GM19193 (cell line): ENCODE measurements at regions not wholly inside any gene's neighbourhood (a gene's known extent, or its start where the extent isn't known, plus 50 kb on each side); places are given as distances from the start of the nearest gene placed in this dataset.

Source experiments
- POLR2A ChIP-seq: IDR thresholded peaks from 4 replicates; pipeline ENCODE4 v1.6.1; 2011; ENCODE audit not compliant: insufficient read depth, insufficient read length; ENCODE audit errors: extremely low read depth

- TF ChIP-seq POLR2A, result no peak
These were observed 68.7 kb downstream of the VSIG4 start for GRCh38 chrX:65971151-65971550.

GRCh38 chrX:65961714-65962113 lies 78.2 kb downstream of the VSIG4 start:
- TF ChIP-seq POLR2A, result no peak

DNA sequence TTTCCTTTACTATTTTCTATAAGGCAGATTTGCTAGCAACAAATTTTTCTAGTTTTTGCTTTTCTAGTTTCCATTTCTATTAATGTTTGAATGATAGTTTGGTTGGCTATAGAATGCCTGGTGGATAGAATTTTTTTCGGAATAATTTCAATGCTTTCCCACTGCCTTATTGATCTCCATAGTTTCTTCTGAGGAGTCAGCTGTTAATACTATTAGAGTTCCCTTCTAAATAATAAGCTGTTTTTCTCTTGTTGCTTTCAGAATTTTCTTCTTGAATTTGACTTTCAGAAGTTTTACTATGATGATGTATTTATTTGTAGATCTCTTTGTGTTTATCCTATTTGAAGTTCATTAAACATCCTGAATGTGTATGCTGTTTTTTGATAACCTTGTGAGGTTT lies 91.8 kb downstream of the VSIG4 start:
- TF ChIP-seq POLR2A, result no peak

DNA sequence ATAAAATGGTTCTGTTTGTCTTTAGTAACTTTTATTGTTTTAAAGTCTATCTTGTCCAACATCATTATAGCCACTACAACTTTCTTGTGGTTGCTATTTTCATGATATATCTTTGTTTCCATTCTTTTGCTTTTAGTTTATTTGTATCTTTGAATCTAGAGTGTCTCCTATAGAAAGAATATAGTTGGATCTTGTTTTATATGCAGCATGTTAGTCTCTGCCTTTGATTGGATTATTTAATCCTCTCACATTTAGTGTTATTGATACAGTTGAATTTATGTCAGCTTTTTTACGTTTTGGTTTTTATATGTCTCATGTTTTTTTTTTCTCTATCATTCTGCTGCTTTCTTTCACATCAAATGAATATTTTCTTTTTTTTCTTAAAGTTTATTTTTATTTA lies 98.1 kb downstream of the VSIG4 start:
- TF ChIP-seq POLR2A, result no peak

DNA sequence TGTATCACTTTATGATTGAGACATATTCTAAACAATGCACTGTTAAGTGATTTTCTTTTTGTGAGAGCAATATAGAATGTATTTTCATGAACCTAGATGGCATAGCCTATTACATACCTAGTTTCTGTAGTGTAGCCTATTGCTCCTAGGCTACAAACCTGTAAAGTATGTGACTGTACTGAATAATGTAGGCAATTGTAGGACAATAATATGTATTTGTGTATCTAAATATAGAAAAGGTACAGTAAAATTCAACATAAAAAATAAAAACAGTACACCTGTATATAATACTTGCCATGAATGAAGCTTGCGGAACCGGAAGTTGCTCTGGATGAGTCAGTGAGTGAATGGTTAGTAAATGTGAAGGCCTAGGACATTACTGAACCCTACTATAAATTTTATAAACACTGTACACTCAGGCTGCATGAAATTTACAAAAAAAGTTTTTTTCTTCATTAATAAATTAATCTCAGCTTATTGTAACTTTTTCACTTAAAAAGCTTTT lies 106.7 kb downstream of the VSIG4 start:
- TF ChIP-seq POLR2A, result no peak

GRCh38 chrX:65932173-65933084 lies 107.5 kb downstream of the VSIG4 start:
- TF ChIP-seq POLR2A, result no peak

DNA sequence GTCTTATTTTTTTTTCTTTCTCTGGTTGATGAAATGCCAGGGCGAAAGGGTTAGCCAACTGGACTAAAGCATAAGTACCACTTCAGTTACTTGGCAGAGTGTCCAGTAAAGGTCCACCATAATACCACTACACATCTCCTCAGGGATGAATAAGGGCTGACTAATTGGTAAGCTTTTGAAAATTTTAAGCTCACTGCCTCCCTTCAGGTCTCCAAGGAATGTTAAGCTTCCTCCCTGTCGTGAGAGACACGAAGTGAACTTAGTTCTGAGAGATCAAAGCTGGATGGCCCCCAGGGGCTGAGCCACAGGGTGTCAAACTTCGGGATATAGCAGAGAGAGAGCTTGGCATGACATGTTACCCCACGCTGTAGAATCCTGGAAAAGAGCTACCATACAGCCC lies 111.4 kb downstream of the VSIG4 start:
- TF ChIP-seq POLR2A, result no peak

DNA sequence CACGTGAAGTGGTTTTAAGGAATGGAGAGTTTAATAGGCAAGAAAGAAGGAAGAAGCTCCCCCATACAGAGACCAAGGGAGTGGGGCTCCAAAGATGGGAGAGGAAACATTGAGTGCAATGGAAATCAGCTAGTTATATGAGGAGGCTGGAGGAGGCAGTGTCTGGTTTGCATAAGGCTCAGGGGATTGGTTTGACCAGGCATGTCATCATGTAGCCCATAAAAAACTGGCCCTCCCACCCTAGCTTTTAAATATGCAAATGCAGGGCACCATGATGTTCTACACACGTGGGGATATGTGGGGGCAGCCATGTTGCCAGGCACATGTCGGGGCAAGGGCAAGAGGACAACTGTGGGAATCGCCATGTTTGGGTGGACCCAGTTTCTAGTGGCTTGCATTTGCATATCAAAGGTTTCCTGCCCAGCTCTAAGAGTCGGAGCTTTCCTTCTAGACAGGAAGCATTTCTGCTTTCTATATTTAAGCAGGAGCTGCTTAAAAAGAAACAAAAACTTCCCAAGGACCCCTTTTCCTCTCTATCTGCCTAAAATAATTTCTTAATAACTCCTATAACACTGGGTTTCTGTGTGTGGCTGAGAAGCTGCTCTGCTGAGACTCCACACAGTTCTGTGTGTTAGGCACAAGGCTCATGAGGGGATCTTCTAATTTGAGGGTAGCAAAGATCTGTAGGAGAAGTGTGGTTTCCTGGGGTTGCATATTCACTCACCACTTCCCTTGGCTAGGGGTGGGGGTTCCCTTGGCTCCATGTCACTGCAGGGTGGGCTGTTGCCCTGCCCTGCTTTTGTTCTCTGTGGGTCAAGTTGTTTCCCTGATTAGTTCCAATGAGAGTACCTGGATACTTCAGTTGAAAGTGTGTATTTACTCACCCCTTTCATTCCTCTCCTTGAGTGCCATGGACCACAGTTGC lies 113.5 kb downstream of the VSIG4 start:
- no peak for TF ChIP-seq POLR2A

DNA sequence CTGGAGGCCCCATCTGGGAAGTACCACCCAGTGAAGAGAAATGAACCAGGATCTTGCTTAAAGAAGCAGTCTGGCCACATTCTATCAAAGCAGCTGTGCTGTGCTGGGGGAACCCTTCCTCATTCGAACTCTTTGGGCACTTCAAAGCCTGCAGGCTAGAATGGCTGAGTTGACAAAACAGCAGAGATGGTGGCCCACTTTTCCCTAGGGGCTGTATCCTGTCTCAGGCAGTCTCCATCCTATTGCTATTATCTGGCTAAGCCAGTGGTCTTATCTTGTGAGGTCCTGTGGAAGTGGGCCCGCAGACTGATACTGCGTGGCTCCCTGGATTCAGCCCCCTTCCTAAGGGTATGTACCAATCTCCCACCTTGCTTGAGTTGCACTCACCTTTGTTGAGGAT lies 114.3 kb downstream of the VSIG4 start:
- no peak for TF ChIP-seq POLR2A

DNA sequence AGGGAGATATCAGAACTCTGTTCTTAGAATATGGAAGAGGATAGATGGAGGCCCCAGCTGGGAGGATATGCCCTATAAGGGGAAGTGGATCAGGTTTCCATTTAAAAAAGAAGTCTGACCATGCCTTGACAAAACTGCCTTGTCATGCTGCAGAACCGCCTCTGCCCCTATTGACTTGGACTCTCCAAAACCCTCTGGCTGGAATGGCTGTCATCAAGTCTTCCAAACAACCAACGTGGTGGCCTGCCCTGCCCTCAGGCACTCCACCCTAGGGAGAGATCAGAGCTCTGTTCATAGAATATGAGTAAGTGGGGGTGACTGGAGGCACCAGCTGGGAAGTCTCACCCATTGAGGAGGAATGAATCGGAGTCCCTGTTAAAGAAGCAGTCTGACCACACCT lies 114.9 kb downstream of the VSIG4 start:
- no peak for TF ChIP-seq POLR2A

DNA sequence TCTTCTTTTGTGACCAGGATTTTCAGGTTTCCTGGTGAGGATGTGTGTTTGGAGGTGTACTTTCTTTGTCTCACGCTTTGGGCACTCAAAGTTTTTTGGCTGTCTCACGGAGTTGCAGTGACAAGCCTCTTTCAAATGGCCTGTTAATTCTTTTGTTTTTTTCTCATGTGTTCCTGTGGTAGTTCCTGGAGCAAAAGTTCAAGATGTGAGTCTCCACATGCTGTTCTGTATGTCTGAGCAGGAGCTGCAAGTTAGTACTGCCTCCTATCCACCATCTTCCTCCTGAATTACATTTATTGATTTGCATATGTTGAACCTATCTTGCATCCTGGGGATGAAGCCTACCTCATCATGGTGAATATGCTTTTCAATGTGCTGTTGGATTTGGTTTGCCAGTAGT lies 118.5 kb downstream of the VSIG4 start:
- no peak for TF ChIP-seq POLR2A

DNA sequence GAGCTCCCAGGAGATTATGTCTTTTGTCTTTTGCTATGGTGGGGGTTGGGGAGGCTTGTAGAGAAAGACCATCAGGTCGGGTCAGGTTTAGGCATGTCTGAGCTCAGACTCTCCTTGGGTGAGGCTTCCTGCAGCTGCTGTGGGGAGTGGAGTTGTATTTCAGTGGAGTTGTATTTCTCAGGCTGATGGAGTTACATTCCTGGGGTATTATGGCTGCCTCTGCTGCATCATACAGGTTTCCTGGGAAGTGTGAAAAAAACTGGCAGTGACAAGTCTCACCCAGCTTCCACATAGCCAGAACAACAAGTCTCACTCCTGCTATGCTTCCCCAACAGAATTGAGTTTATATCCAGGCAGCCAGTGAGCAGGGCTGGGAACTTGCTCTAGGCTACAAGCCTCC lies 119.3 kb downstream of the VSIG4 start:
- no peak for TF ChIP-seq POLR2A

GRCh38 chrX:65910899-65911298 lies 129.0 kb downstream of the VSIG4 start:
- no peak for TF ChIP-seq POLR2A

DNA sequence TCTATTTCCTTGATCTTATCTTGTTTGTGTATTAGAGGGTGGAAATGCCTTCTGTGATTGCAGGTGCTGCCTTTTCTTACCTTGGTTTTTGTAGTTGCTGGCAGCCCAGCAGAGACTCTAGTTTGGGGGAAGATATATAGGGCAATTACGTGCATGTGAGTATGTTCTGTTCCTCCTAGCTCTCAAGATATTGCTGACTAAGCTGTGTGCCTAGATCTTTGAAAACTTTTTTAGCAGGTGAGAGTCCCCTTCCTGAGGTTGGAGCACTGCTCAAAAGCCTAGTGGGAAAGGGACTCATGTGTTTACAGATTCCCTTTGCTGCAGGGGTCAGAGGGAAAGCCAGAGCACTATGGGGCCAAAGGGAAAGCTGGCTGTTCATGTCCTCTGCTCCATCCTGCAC lies 136.1 kb downstream of the VSIG4 start:
- TF ChIP-seq POLR2A, result no peak

DNA sequence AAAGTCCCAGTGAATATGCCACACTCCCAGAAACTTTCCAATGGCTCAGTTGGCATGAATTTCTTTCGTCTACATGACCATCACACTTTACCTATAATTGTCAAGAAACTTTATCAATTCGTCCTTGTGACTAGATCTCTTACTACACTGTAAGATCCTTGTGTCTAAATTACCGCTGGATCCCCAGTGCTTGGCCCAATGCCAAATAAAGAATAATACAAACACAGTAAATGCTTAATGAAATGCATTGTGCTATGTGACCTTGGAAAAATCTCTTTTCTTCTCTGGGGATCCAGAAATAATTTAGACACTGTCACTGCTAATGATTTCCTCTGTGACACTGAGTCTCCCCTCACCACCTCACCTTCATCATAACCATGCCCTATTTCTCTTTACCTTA lies 137.9 kb downstream of the VSIG4 start:
- TF ChIP-seq POLR2A, result no peak
